ENCODE measurements at regions not wholly inside any gene's neighbourhood (a gene's known extent, or its start where the extent isn't known, plus 50 kb on each side); places are given as distances from the start of the nearest gene placed in this dataset.

GRCh38 chrX:9390121-9390520 lies 74.7 kb upstream of the TBL1X start:
- DNase-seq = no peak
- H3K27ac ChIP-seq = no peak overlapping the region
- no peaks in the 10 kb centered on the region for H3K4me1 ChIP-seq
- TF ChIP-seq CTCF (IDR thresholded peaks at IDR 0.05 in 8 of 11, conservative IDR thresholded peaks at IDR 0.05 in 3 of 11) (no peak), POLR2AphosphoS5 (IDR thresholded peaks at IDR 0.05) (no peak), POLR2A (IDR thresholded peaks at IDR 0.05) (no peak)
- peaks cover 0 to 6% (median 0%) of the 10 kb centered on the region in 8 donors for H3K9me3 ChIP-seq
- no peaks in the 10 kb centered on the region for H3K27me3 ChIP-seq (replicated peaks in 1 of 7)
- intact Hi-C loops (cut with DNase I; ENCODE audit: low total_unique reads) = no loop called here
- H3K36me3 ChIP-seq = no peaks in the 10 kb centered on the region
- no peak overlapping the region for H3K4me3 ChIP-seq
- WGBS, 5 donors = 89 to 100% (median 94%) methylated on average over 1 of the region's 1 CpG

GRCh38 chrX:9390693-9391368 lies 74.0 kb upstream of the TBL1X start:
- Histone ChIP-seq H3K9me3 (peaks cover 0 to 6% (median 0%) of the 10 kb centered on the region in 8 donors), H3K4me3 (no peak overlapping the region), H3K4me1 (no peaks in the 10 kb centered on the region), H3K36me3 (no peaks in the 10 kb centered on the region), H3K27ac (no peak overlapping the region), H3K27me3 (replicated peaks in 1 of 7) (no peaks in the 10 kb centered on the region)
- DNase-seq = no peak
- TF ChIP-seq POLR2A (IDR thresholded peaks at IDR 0.05) (no peak), POLR2AphosphoS5 (IDR thresholded peaks at IDR 0.05) (no peak), CTCF (IDR thresholded peaks at IDR 0.05 in 8 of 11, conservative IDR thresholded peaks at IDR 0.05 in 3 of 11) (no peak)
- WGBS, 5 donors = 76 to 95% (median 80%) methylated on average over 8 of the region's 8 CpGs
- intact Hi-C loops (cut with DNase I; ENCODE audit: low total_unique reads) = no loop called here

GRCh38 chrX:9392445-9392844 lies 72.4 kb upstream of the TBL1X start:
- no peak overlapping the region for H3K4me3 ChIP-seq
- TF ChIP-seq POLR2AphosphoS5 (IDR thresholded peaks at IDR 0.05) = no peak
- TF ChIP-seq POLR2A (IDR thresholded peaks at IDR 0.05) = no peak
- TF ChIP-seq CTCF (IDR thresholded peaks at IDR 0.05 in 8 of 11, conservative IDR thresholded peaks at IDR 0.05 in 3 of 11) = no peak
- no peaks in the 10 kb centered on the region for H3K36me3 ChIP-seq
- WGBS, 5 donors = 84 to 97% (median 91%) methylated on average over 5 of the region's 5 CpGs
- no peaks in the 10 kb centered on the region for H3K4me1 ChIP-seq
- no peaks in the 10 kb centered on the region for H3K27me3 ChIP-seq (replicated peaks in 1 of 7)
- DNase-seq = no peak
- H3K27ac ChIP-seq = no peak overlapping the region
- intact Hi-C loops (cut with DNase I; ENCODE audit: low total_unique reads) = no loop called here
- H3K9me3 ChIP-seq = peaks cover 0 to 6% (median 0%) of the 10 kb centered on the region in 8 donors

- TF ChIP-seq CTCF (IDR thresholded peaks at IDR 0.05 in 8 of 11, conservative IDR thresholded peaks at IDR 0.05 in 3 of 11) (no peak), POLR2A (IDR thresholded peaks at IDR 0.05) (no peak)
- intact Hi-C loops (cut with DNase I; ENCODE audit: low total_unique reads) = no loop called here
- H3K36me3 ChIP-seq = no peaks in the 10 kb centered on the region
- DNase-seq = no peak
- H3K4me1 ChIP-seq = no peaks in the 10 kb centered on the region
- peaks cover 0 to under 1% (median 0%) of the 10 kb centered on the region in 8 donors for H3K9me3 ChIP-seq
- no peak overlapping the region for H3K27ac ChIP-seq
- H3K4me3 ChIP-seq = no peak overlapping the region
- WGBS, 5 donors = 45 to 79% (median 54%) methylated on average over 4 of the region's 4 CpGs
- H3K27me3 ChIP-seq (replicated peaks in 1 of 7) = no peaks in the 10 kb centered on the region
Measured at GRCh38 chrX:9393571-9393970, 71.3 kb upstream of the TBL1X start.
